H4 (cell line): ENCODE measurements at regions not wholly inside any gene's neighbourhood (a gene's known extent, or its start where the extent isn't known, plus 50 kb on each side); places are given as distances from the start of the nearest gene placed in this dataset.
"Not testable (repeated sequence)": the region's sequence is repeated elsewhere in the genome, so short reads cannot be mapped to it uniquely, and the experiment has no call there.

ENCODE experiments used
- DNase-seq: peaks from one replicate; pipeline ENCODE4 v3.0.0-alpha.2; 2015; ENCODE audit warnings: low spot score

DNA sequence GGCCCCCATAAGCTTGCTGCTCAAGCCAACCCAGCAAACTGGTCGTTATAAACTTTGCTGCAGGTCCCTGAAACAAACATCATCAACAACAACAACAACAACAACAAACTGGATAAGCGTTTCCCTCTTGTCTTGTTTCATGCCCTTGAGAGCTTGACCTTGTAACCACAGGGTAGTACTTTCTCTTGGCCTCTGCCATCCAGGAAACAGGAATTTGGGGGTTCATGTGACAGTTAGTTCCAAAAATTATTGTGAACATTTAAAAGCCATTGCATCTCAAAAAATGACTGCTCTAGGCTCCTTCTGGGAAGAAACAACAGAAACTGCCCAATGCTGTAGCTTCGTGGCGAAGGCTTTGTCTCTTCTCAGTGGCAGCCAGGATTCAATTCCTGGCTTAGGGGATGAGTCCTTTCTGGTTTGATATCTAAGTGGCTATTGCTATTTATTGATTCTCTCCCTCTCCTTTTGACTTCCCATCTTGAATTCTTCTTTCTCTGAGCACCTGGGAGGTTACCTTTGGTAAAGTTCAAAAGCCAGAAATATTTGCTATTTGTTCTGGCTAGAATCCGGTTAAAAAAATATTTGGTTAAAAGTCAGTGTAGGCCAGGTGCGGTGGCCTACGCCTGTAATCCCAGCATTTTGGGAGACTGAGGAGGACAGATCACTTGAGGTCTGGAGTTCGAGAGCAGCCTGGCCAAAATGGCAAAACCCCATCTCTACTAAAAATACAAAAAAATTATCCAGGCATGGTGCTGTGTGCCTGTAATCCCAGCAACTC lies 52.0 kb upstream of the CPM start:
- DNase-seq: no peak

DNA sequence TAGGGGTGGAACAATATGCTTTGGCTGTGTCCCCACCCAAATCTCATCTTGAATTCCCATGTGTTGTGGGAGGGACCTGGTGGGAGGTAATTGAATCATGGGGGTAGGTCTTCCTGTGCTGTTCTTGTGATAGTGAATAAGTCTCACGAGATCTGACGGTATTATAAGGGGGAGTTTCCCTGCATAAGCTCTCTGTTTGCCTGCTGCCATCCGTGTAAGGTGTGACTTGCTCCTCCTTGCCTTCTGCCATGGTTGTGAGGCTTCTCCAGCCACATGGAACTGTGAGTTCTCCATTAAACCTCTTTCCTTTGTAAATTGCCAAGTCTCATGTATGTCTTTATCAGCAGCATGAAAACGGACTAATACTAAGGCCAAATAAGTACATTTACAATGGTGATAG lies 64.6 kb upstream of the CPM start:
- not testable (repeated sequence) for DNase-seq

DNA sequence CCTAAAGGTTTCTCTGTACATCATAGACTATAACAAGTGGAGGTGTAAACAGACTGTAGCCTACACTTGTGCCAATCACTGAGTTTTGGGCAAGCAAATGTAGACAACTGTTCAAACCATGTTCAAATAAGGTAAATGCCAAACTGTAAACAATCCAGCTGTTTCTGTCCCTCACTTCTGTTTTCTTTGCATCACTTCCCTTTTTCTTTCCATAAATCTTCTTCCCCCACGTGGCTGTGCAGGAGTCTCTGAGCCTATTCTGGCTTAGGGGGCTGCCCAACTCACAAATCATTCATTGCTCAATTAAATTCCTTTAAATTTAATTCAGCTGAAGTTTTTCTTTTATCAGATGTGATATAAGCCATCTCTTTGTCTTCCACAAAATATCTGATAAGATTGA lies 65.1 kb upstream of the CPM start:
- DNase-seq: no peak

GRCh38 chr12:69000074-69000473 lies 67.1 kb upstream of the CPM start:
- no peak for DNase-seq

DNA sequence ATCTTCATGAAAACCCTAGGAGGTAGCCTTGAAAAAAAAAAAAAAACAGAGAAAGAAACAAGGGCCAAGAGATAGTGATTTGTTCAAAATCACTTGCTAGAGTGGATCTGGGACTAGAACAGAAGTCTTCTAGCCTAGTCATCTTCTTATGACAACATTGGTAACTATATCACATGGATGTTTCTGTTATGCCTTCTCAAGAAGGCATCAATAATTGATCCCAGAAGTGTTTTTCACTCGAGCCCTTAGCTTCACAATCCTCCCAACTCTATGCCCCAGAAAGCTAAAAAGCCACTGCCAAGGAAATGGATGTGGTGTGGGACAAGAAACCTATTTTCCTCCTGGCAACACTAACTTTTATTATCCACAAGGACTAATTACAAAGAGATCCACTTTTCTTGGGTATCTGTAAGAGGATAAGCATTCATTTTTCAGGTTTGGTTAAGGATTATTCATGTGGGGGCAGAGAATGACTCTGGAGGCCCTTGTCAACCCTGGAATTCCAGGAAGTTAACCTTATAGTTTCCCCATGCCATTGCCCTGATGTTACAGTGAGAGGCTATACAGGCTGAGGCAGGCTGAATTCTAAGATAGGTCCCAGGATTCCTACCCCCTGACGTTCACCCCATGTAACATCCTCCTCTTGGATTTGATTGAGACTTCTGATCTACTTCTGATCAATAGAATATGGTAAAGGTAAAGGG lies 67.7 kb upstream of the CPM start:
- no peak for DNase-seq

- DNase-seq: no peak
Measured at GRCh38 chr12:69001251-69001650, 68.3 kb upstream of the CPM start.

DNA sequence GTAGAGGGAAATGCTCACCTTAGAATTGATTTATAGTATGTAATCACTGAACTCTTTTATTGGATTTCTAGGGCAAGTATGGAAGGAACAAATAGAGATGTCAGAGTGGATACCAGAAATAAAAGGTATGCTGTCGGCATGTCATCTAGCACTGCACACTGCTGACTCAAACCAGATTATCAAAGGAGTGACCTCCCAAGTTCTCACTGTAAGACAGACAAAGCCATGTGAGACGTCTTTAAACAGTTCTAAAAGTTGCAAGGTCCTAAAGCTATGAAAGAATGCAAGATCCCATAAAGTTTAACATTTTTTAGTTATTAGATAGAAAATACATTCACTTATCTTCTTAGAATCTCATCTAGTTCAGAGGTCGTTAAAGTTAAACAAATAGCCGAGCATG lies 70.0 kb upstream of the CPM start:
- no peak for DNase-seq

DNA sequence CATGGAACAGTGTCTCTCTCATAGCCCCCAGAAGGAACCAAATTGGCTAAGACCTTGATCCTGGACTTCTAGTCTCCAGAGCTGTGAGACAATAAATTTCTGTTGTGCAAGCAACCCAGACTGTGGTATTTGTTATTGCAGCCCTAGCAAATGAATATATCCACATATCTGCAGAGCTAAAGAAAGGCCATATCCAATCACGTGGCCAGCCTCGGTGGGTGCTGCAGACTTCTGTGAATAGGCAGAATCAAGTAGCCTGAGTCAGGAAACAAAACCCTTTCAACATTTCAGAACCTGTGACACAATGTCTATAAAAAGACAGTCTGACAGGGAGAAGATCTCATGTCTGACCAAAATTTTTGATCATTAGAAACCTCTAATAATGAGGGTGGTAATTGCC lies 71.0 kb upstream of the CPM start:
- DNase-seq: no peak

DNA sequence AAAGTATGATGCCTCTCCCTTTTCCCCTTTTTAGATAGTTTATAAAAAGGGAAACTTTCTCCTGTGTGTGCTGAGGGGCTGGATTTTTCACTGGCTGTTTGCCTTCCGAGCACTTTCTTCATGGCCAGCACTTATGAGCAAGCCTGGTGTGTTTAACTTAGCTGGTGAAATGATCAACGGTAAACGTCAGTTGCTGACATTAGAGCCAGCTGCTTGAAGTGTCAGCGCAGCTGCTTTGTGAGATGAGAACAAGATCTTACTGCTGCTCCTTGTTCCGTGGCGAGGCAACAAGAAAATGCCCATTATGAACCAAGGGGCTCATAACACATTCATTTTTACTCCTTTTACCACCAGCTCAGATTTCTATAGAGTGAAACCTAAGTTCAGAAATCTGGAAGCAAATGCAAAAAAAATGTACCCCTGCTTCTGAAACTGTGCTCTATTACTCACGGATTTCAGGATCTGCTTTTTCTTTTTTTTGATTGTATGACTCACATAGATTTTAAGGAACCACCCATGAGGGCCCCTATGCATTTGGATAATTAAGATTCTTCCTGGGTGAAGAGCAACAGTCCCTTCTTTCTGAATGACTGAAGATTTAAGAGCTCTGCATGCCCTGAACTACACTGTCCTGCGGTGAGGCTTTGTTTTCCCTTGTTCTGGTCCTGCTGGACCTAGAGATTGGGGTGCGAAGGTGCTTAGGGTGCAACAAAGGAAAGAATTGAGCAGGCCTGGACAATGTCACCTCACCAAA lies 74.3 kb upstream of the CPM start:
- DNase-seq: peak; percentile 59

DNA sequence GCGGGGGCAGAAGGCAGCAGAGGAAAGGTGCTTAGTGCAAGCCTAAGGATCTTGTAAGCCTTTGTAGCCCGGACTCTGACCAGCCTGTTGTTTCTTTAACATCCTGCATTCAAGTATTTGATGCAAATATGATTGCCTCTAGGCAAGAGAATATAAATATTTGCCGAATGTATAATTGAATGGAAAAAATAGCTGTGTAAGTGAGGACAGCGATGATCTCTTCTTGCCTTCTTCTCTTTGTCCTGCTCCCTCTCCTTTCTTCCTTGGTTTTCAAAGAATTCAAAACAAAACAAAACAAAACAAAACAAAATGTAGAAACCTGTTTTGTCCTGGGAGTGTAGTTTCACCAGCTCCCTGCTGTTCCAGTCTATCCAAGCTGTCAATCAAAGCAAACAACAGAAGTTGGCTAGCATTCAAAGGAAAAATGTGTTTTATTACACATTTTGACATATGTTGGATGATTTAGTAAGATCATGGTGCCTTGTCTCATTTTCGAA lies 74.9 kb upstream of the CPM start:
- no peak for DNase-seq

GRCh38 chr12:69008520-69008919 lies 75.5 kb upstream of the CPM start:
- peak; percentile 54 for DNase-seq

GRCh38 chr12:69014047-69014446 lies 81.1 kb upstream of the CPM start:
- no peak for DNase-seq

- no peak for DNase-seq
Measured at GRCh38 chr12:69015017-69015416, 82.0 kb upstream of the CPM start.

- no peak for DNase-seq
Measured at GRCh38 chr12:69015831-69016230, 82.9 kb upstream of the CPM start.

DNA sequence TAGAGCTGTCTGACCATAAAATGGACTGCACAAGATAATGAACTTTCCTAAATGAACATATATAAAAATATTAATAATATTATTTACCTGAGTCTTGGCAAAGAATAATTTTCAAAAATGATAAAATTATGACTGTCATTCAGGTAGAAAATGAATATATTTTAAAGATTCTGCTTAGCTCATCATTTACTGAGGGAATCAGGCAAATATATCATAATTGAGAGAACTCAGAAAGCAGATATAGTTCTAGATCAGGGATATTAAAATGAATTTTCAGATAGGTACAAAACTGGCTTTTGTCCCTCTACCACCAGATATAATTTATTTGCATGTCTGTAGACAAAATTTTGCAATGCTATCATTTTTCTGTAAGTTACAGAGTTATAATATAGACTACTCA lies 86.1 kb upstream of the CPM start:
- DNase-seq: no peak

DNA sequence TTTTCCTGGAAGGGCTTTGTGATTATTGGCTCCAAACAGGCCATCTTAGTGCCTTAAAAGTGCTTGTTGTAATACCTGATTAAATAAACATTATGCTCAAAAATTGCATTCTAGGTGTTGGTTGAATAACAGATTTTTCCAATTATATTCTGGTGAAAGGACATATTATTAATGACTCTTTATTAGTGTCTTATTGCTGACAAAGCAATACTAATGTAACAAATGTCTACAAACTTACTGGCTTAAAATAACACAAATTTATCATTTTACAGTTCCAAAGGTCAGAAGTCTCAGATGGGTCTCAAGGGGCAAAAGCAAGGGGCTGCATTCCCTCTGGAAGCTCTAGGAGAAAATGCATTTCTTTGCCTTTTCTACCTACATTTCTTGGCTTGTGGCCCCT lies 86.9 kb upstream of the CPM start:
- no peak for DNase-seq

DNA sequence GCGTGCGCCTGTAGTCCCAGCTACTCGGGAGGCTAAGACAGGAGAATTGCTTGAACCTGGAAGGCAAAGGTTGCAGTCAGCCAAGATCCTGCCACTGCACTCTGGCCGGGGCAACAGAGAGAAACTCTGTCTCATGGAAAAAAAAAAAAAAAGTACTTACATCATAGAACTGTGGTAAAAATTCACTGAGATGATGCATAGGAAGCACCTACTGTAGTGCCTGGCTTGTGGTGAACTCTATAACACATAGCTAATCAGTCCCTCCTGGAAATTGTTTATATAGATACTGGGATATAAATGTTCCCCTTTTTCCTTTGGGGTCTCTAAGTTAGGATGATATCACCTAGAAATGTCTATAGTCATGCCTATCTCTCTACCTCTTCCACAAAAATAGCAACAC lies 89.7 kb upstream of the CPM start:
- no peak for DNase-seq

DNA sequence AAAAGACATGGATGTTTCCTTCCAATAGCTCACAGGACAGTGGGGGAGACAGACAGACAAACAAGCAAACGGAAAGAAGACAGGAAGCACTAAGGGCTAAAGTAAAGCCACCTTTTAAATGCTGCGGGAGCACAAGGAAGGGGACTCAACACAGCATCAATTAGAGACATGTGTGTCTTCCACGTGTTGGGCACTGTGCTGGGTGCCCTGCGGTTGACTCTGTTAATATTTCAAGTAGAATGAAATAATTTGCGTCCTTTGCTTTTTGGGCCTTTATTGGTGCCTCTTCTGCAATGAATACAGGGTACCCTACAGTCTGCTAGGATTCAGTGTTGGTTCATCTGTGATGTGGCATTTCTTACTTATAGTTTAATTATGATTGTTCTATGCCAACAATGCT lies 90.9 kb upstream of the CPM start:
- no peak for DNase-seq

DNA sequence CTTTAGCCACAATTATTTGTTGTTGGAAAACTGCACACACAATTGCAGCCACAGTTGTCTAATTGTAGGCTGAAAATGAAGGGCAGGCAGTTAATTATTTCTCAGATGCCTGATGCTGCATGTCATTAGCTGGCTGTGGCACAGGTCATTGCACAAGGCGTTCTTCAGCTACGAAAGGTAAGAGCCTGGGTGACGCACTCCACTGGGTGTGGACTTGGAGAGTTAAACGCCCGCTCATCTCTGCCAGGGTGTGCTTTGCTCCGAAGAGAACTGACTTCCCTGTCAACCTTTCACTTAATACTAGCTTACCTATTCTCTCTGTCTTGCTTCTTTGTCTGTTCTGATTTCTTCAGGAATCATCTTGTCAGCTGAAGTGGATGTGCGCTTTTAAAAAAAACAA lies 91.4 kb upstream of the CPM start:
- DNase-seq: peak; percentile 35

GRCh38 chr12:69024907-69025306 lies 91.9 kb upstream of the CPM start:
- DNase-seq: no peak

DNA sequence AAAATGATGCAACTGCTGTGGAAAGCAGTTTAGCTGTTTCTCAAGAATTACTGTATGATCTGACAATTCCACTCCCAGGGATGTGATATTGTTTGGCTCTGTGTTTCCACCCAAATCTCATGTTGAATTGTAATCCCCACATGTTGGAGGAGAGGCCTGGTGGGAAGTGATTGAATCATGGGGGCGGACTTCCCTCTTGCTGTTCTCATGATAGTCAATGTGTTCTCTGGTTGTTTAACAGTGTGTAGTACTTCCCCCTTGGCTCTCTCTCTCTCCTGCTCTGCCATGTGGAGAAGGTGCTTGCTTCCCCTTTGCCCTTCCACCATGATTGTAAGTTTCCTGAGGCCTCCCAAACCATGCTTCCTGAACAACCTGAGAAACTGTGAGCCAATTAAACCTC lies 93.4 kb upstream of the CPM start:
- no peak for DNase-seq

DNA sequence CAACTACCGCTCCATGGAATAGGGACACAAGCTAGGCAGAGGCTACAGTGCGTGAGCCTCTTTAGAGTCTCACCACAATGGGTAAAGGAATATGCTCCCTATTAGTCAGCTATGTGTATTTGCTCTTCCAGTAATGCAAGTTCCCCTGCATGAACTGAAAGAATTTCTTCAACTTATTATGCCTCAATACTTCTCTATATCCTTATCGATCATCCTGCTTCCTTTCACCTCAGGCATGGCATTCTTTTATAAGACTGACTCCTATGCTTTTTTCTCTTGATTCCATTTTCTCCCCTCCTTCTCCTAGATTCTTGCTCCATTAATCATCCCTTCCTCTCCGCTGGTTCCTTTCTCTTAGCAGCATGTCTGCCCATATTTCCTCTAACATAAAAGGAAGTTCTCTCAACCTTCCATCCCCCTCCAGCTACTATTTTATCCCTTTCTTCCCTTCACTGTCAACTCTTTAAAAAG lies 94.5 kb upstream of the CPM start:
- no peak for DNase-seq
